ENCODE measurements at regions not wholly inside any gene's neighbourhood (a gene's known extent, or its start where the extent isn't known, plus 50 kb on each side); places are given as distances from the start of the nearest gene placed in this dataset.

DNA sequence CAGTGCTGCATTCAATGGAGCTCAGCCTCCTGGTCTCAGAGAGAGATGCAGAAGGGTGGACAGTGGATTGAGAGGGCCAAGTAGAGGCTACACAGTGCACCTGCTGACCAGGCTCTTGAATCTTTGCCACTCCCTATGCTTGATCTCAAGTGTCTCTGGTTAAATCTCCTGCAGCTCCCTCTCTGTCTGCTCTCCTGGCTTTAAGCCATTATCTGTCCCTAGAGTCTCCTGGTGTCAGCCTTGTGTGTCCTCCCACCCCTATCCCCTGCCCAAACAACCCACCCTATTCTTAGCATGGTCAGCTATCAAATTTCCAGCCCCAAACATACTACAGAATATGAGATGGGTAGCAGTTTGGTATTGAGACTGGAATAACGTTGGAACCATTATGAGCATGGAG is 479.3 kb upstream of the CELF2 start:
- H3K9me3 Mint-ChIP-seq, result no peaks in the 10 kb centered on the region
- no CpG with 5 or more reads among the region's 1 CpG for WGBS (ENCODE audit: insufficient coverage)
- ChIA-PET CTCF (no interaction called here), POLR2A (no interaction called here)
- no peak overlapping the region for H3K27ac ChIP-seq (ENCODE audit: low read length)
- H3K9me3 ChIP-seq, result no peaks in the 10 kb centered on the region
- no peaks in the 10 kb centered on the region for H3K36me3 ChIP-seq (ENCODE audit: control insufficient read depth in 2 of 2, extremely low read depth in 1 of 2, insufficient read depth in 1 of 2, low read length in 1 of 2)
- no peak overlapping the region for H3K4me3 ChIP-seq (ENCODE audit: control insufficient read depth in 1 of 2, extremely low read depth in 1 of 2, low read length in 1 of 2)
- H3K4me1 Mint-ChIP-seq, result no peaks in the 10 kb centered on the region
- peaks cover 0 to 8% of the 10 kb centered on the region in 2 experiments for H3K27me3 ChIP-seq (replicated peaks in 1 of 2; ENCODE audit: control insufficient read depth in 2 of 2, extremely low read depth in 1 of 2, insufficient read depth in 2 of 2, low read length in 1 of 2)
- H3K36me3 Mint-ChIP-seq, result no peaks in the 10 kb centered on the region
- H3K4me1 ChIP-seq (ENCODE audit: control insufficient read depth in 1 of 2, extremely low read depth in 1 of 2, insufficient read depth in 2 of 2, low read length in 2 of 2), result no peaks in the 10 kb centered on the region
- no peak for DNase-seq
- H3K4me3 Mint-ChIP-seq, result no peak overlapping the region
- no peak for ATAC-seq (replicated peaks in 1 of 4)
- H3K27ac Mint-ChIP-seq, result no peak overlapping the region
- peaks cover 7 to 11% of the 10 kb centered on the region in 2 donors for H3K27me3 Mint-ChIP-seq

DNA sequence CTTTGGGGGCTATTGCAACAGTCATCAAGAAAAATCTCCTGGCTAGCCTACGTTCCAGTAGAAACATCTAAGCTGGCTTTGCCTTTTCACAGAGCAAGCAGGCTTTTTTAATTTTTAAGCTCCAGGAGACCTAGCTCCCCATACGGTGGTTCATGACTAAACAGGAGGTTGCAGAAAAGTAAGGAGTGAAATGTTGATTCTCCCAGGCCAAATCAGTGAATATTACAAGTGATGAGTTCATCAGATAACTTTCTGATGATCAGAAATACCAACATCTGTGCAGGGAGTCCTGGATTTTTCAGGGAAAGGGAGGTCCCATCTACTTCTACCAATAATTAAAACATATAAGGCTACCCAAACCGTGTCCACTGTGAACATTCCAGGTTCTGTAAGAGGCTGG is 477.3 kb upstream of the CELF2 start:
- Histone ChIP-seq H3K27me3 (replicated peaks in 1 of 2; ENCODE audit: control insufficient read depth in 2 of 2, extremely low read depth in 1 of 2, insufficient read depth in 2 of 2, low read length in 1 of 2) (peaks cover 0 to 8% of the 10 kb centered on the region in 2 experiments), H3K9me3 (no peaks in the 10 kb centered on the region), H3K27ac (ENCODE audit: low read length) (no peak overlapping the region), H3K36me3 (ENCODE audit: control insufficient read depth in 2 of 2, extremely low read depth in 1 of 2, insufficient read depth in 1 of 2, low read length in 1 of 2) (no peaks in the 10 kb centered on the region), H3K4me1 (ENCODE audit: control insufficient read depth in 1 of 2, extremely low read depth in 1 of 2, insufficient read depth in 2 of 2, low read length in 2 of 2) (no peaks in the 10 kb centered on the region), H3K4me3 (ENCODE audit: control insufficient read depth in 1 of 2, extremely low read depth in 1 of 2, low read length in 1 of 2) (no peak overlapping the region)
- ATAC-seq (replicated peaks in 1 of 4) (no peak), DNase-seq (no peak)
- CTCF ChIA-PET, result no interaction called here
- peaks cover 4 to 13% of the 10 kb centered on the region in 2 donors for H3K27me3 Mint-ChIP-seq
- no peaks in the 10 kb centered on the region for H3K4me1 Mint-ChIP-seq
- WGBS (ENCODE audit: insufficient coverage), result 80% methylated on average over 2 of the region's 3 CpGs
- POLR2A ChIA-PET, result no interaction called here
- no peaks in the 10 kb centered on the region for H3K36me3 Mint-ChIP-seq
- H3K27ac Mint-ChIP-seq, result no peak overlapping the region
- no peak overlapping the region for H3K4me3 Mint-ChIP-seq
- H3K9me3 Mint-ChIP-seq, result no peaks in the 10 kb centered on the region

DNA sequence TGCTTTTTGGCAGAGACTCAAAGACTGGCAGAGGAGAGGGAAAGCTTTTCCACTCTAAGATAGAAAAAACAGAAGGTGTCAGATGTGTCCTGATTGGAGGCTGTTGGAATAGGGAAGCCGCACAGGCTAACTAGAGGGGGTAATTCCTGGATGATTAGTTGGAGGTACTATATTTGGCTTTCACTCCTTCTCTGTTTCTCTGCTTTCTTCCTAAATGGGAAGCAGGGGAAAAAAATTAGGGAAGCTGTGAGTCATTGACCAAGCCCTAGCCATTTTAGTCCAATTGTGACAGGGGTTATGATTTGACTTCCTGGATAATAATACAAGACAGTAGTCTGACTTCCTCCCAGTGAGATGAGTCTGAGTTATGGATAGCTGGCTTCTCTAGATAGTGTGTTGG is 475.2 kb upstream of the CELF2 start:
- Histone ChIP-seq H3K4me1 (ENCODE audit: control insufficient read depth in 1 of 2, extremely low read depth in 1 of 2, insufficient read depth in 2 of 2, low read length in 2 of 2) (no peaks in the 10 kb centered on the region), H3K27ac (ENCODE audit: low read length) (no peak overlapping the region), H3K4me3 (ENCODE audit: control insufficient read depth in 1 of 2, extremely low read depth in 1 of 2, low read length in 1 of 2) (no peak overlapping the region), H3K9me3 (no peaks in the 10 kb centered on the region), H3K36me3 (ENCODE audit: control insufficient read depth in 2 of 2, extremely low read depth in 1 of 2, insufficient read depth in 1 of 2, low read length in 1 of 2) (no peaks in the 10 kb centered on the region), H3K27me3 (replicated peaks in 1 of 2; ENCODE audit: control insufficient read depth in 2 of 2, extremely low read depth in 1 of 2, insufficient read depth in 2 of 2, low read length in 1 of 2) (peaks cover 0 to 8% of the 10 kb centered on the region in 2 experiments)
- no peaks in the 10 kb centered on the region for H3K36me3 Mint-ChIP-seq
- 80% methylated on average over 1 of the region's 1 CpG for WGBS (ENCODE audit: insufficient coverage)
- H3K4me3 Mint-ChIP-seq, result no peak overlapping the region
- peaks cover 4 to 13% of the 10 kb centered on the region in 2 donors for H3K27me3 Mint-ChIP-seq
- POLR2A ChIA-PET, result no interaction called here
- ATAC-seq (replicated peaks in 1 of 4) (no peak), DNase-seq (no peak)
- no peaks in the 10 kb centered on the region for H3K9me3 Mint-ChIP-seq
- CTCF ChIA-PET, result no interaction called here
- no peaks in the 10 kb centered on the region for H3K4me1 Mint-ChIP-seq
- no peak overlapping the region for H3K27ac Mint-ChIP-seq

DNA sequence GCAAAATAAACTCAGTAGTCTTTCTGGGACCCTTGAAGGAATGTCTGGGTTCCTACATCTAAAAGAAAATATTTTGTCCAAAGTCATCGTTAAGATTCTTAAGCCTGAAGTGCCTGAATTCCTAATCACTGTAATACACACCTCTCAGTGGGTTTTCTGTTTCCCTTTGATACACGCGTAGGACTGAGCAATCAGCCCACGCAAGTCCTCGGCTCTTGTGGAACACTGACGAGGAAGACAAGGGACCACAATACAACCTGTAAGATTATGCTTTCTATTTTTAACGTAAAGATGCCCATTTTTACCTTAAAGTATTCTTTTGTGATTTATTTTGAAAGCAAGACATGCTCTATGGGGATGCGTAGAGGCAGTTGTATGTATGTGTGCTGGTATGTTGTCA is 472.8 kb upstream of the CELF2 start:
- H3K27me3 ChIP-seq (replicated peaks in 1 of 2; ENCODE audit: control insufficient read depth in 2 of 2, extremely low read depth in 1 of 2, insufficient read depth in 2 of 2, low read length in 1 of 2), result no peaks in the 10 kb centered on the region
- no peak overlapping the region for H3K27ac ChIP-seq (ENCODE audit: low read length)
- 33% methylated on average over 1 of the region's 8 CpGs for WGBS (ENCODE audit: insufficient coverage)
- H3K9me3 ChIP-seq, result no peaks in the 10 kb centered on the region
- ChIA-PET POLR2A (no interaction called here), CTCF (no interaction called here)
- Mint-ChIP-seq H3K4me1 (no peaks in the 10 kb centered on the region), H3K36me3 (no peaks in the 10 kb centered on the region), H3K27ac (no peak overlapping the region), H3K4me3 (no peak overlapping the region), H3K9me3 (no peaks in the 10 kb centered on the region), H3K27me3 (peaks cover 4 to 10% of the 10 kb centered on the region in 2 donors)
- no peaks in the 10 kb centered on the region for H3K4me1 ChIP-seq (ENCODE audit: control insufficient read depth in 1 of 2, extremely low read depth in 1 of 2, insufficient read depth in 2 of 2, low read length in 2 of 2)
- no peaks in the 10 kb centered on the region for H3K36me3 ChIP-seq (ENCODE audit: control insufficient read depth in 2 of 2, extremely low read depth in 1 of 2, insufficient read depth in 1 of 2, low read length in 1 of 2)
- H3K4me3 ChIP-seq (ENCODE audit: control insufficient read depth in 1 of 2, extremely low read depth in 1 of 2, low read length in 1 of 2), result no peak overlapping the region
- ATAC-seq (replicated peaks in 1 of 4) (no peak), DNase-seq (no peak)

DNA sequence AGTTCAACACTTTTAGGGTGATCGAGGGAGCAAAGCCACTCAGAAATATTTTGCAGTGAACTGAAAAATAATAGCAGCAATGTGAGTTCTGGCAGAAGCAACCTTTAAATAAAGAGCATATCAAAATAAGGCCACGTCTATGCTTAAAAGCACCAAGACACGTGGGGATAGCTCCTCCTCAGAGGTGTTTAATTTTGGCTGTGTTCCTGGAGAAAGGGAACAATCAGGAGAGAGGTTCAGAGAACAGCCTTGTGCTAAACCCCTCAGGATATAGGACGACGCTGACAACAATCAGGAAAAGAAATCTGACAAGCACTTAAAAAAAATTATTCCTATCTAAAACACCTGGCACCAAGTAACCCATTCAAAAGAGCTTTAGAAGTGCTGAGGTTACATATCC is 471.9 kb upstream of the CELF2 start:
- no peak overlapping the region for H3K4me3 Mint-ChIP-seq
- no peaks in the 10 kb centered on the region for H3K9me3 Mint-ChIP-seq
- ChIA-PET POLR2A (no interaction called here), CTCF (no interaction called here)
- H3K4me3 ChIP-seq (ENCODE audit: control insufficient read depth in 1 of 2, extremely low read depth in 1 of 2, low read length in 1 of 2), result no peak overlapping the region
- WGBS (ENCODE audit: insufficient coverage), result 60% methylated on average over 2 of the region's 5 CpGs
- no peaks in the 10 kb centered on the region for H3K4me1 Mint-ChIP-seq
- no peak for DNase-seq
- H3K4me1 ChIP-seq (ENCODE audit: control insufficient read depth in 1 of 2, extremely low read depth in 1 of 2, insufficient read depth in 2 of 2, low read length in 2 of 2), result no peaks in the 10 kb centered on the region
- ATAC-seq (replicated peaks in 1 of 4), result no peak
- no peaks in the 10 kb centered on the region for H3K36me3 ChIP-seq (ENCODE audit: control insufficient read depth in 2 of 2, extremely low read depth in 1 of 2, insufficient read depth in 1 of 2, low read length in 1 of 2)
- peaks cover 8 to 10% of the 10 kb centered on the region in 2 donors for H3K27me3 Mint-ChIP-seq
- H3K27me3 ChIP-seq (replicated peaks in 1 of 2; ENCODE audit: control insufficient read depth in 2 of 2, extremely low read depth in 1 of 2, insufficient read depth in 2 of 2, low read length in 1 of 2), result no peaks in the 10 kb centered on the region
- no peak overlapping the region for H3K27ac ChIP-seq (ENCODE audit: low read length)
- no peak overlapping the region for H3K27ac Mint-ChIP-seq
- H3K36me3 Mint-ChIP-seq, result no peaks in the 10 kb centered on the region
- no peaks in the 10 kb centered on the region for H3K9me3 ChIP-seq

DNA sequence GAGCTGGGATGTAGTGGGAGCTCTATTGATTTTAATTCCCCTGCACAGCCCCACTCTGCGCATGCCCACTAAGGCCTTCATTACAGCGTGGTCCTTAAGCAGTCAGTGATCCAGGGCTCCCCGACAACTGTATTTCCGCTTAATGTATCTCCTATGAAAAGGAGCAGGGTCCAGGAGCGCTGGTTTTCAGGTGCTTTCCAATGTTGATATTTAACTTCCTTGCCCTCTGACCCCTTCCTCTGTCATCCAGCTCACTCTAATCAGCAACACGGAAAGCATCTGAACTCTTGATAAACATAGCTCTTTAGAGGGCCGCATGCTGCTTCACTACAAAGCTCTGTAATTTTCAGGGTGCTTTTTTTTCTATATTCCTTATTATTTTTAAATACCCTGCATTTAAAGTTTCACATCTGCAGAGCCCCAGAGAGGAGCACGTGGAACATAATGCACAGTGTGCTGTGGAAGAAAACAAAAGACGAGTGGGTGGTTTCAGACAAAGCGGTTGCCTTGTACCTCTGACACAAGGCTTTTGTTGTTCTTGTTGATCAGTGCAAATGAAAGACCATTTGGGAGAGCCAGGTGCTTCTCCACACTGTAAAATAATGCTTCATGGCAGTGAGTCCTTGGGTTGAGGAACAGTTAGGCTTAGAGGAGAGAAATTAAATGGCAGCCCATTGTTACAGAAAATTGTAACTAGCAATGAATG is 465.9 kb upstream of the CELF2 start:
- Mint-ChIP-seq H3K27ac (no peak overlapping the region), H3K27me3 (peaks cover 4 to 6% of the 10 kb centered on the region in 2 donors), H3K36me3 (no peaks in the 10 kb centered on the region), H3K9me3 (no peaks in the 10 kb centered on the region), H3K4me1 (no peaks in the 10 kb centered on the region), H3K4me3 (no peak overlapping the region)
- no peaks in the 10 kb centered on the region for H3K27me3 ChIP-seq (replicated peaks in 1 of 2; ENCODE audit: control insufficient read depth in 2 of 2, extremely low read depth in 1 of 2, insufficient read depth in 2 of 2, low read length in 1 of 2)
- no peak overlapping the region for H3K4me3 ChIP-seq (ENCODE audit: control insufficient read depth in 1 of 2, extremely low read depth in 1 of 2, low read length in 1 of 2)
- no peak for DNase-seq
- ChIA-PET POLR2A (no interaction called here), CTCF (no interaction called here)
- no peaks in the 10 kb centered on the region for H3K4me1 ChIP-seq (ENCODE audit: control insufficient read depth in 1 of 2, extremely low read depth in 1 of 2, insufficient read depth in 2 of 2, low read length in 2 of 2)
- no peaks in the 10 kb centered on the region for H3K9me3 ChIP-seq
- no peak for ATAC-seq (replicated peaks in 1 of 4)
- no peaks in the 10 kb centered on the region for H3K36me3 ChIP-seq (ENCODE audit: control insufficient read depth in 2 of 2, extremely low read depth in 1 of 2, insufficient read depth in 1 of 2, low read length in 1 of 2)
- H3K27ac ChIP-seq (ENCODE audit: low read length), result no peak overlapping the region
- WGBS (ENCODE audit: insufficient coverage), result 69% methylated on average over 5 of the region's 10 CpGs

DNA sequence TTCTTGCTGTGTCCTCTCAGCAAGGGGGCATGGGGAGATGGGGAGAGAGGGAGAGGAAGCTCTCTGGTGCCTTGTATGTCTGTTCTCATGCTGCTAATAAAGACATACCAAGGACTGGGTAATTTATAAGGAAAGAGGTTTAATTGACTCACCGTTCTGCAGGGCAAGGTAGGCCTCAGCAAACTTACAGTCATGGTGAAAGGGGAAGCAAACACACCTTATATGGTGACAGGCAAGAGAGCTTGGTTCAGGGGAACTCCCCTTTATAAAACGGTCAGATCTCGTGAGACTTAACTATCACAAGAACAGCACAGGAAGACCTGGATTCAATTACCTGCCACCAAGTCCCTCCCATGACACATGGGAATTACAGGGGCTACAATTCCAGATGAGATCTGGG is 464.7 kb upstream of the CELF2 start:
- no peak for ATAC-seq (replicated peaks in 1 of 4)
- DNase-seq, result no peak
- H3K27ac ChIP-seq (ENCODE audit: low read length), result no peak overlapping the region
- ChIA-PET POLR2A (no interaction called here), CTCF (no interaction called here)
- Mint-ChIP-seq H3K36me3 (no peaks in the 10 kb centered on the region), H3K27ac (no peak overlapping the region), H3K4me1 (no peaks in the 10 kb centered on the region), H3K27me3 (peaks cover 4 to 6% of the 10 kb centered on the region in 2 donors), H3K9me3 (no peaks in the 10 kb centered on the region), H3K4me3 (no peak overlapping the region)
- no peaks in the 10 kb centered on the region for H3K27me3 ChIP-seq (replicated peaks in 1 of 2; ENCODE audit: control insufficient read depth in 2 of 2, extremely low read depth in 1 of 2, insufficient read depth in 2 of 2, low read length in 1 of 2)
- H3K4me3 ChIP-seq (ENCODE audit: control insufficient read depth in 1 of 2, extremely low read depth in 1 of 2, low read length in 1 of 2), result no peak overlapping the region
- no peaks in the 10 kb centered on the region for H3K36me3 ChIP-seq (ENCODE audit: control insufficient read depth in 2 of 2, extremely low read depth in 1 of 2, insufficient read depth in 1 of 2, low read length in 1 of 2)
- whole genome bisulfite sequencing (ENCODE audit: insufficient coverage), result 62% methylated on average over 3 of the region's 3 CpGs
- H3K9me3 ChIP-seq, result no peaks in the 10 kb centered on the region
- no peaks in the 10 kb centered on the region for H3K4me1 ChIP-seq (ENCODE audit: control insufficient read depth in 1 of 2, extremely low read depth in 1 of 2, insufficient read depth in 2 of 2, low read length in 2 of 2)
